ENCODE measurements at regions not wholly inside any gene's neighbourhood (a gene's known extent, or its start where the extent isn't known, plus 50 kb on each side); places are given as distances from the start of the nearest gene placed in this dataset.

GRCh38 chrX:117543885-117544284 lies 572.7 kb downstream of the KLHL13 start:
- TF ChIP-seq CTCF (IDR thresholded peaks at IDR 0.05) = no peak
- no peak for TF ChIP-seq POLR2AphosphoS5 (IDR thresholded peaks at IDR 0.05)
- TF ChIP-seq POLR2A (IDR thresholded peaks at IDR 0.05) = no peak
- TF ChIP-seq EP300 (IDR thresholded peaks at IDR 0.05) = no peak

Measured in upper lobe of left lung (tissue), 4 donors.